Suppressor macrophage treated with lipopolysaccharide for 1 hour (primary cell): ENCODE measurements at regions not wholly inside any gene's neighbourhood (a gene's known extent, or its start where the extent isn't known, plus 50 kb on each side); places are given as distances from the start of the nearest gene placed in this dataset.

Experiments used
- DNase-seq, 3 donors: peaks; one replicate each; pipeline ENCODE4 v3.0.0-alpha.2; 2020 to 2022

GRCh38 chr9:26735160-26735559 lies 157.4 kb downstream of the CAAP1 start:
- no peak for DNase-seq

GRCh38 chr9:26729187-26729586 lies 163.4 kb downstream of the CAAP1 start:
- no peak for DNase-seq

GRCh38 chr9:26727471-26727870 lies 165.1 kb downstream of the CAAP1 start:
- no peak for DNase-seq

DNA sequence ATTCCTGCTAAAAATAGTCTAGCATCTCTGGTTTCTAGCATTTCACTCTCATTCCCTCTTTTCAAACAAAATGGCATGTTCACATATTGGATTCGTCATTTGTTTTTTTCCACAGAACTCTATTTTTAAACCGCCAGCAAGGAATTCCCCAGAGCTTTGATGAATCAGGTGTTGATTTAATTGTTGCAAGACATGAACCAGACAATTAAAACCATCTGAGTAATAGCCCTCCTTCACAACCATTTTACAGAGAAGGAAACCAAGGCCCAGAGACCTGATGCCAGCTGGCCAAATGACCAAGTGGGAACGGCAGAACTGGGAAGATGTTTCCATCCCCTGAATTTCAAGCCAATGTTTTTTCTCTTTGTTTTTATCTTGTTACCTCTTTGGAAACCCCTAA lies 167.0 kb downstream of the CAAP1 start:
- DNase-seq = no peak

DNA sequence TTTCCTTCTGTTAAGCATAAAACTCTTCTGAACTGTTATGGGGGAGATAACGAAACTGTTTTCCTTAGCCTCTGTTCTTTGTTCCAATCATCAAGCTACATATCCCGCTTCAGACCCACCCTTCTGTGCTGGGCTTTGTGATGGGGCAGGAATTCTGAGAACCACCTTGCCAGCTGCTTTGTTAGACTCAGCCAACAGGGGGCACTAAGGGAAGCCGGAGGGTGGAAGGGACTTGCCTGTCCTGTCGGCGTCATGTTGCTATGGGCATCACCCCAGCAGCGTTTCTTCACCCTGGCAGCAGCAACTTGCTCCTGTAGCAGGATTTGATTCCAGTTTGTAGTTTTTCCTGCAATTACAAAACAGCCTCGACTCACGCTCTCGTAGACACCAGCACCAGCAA lies 169.1 kb downstream of the CAAP1 start:
- DNase-seq = peak; percentile 24 to 46 (median 44)

DNA sequence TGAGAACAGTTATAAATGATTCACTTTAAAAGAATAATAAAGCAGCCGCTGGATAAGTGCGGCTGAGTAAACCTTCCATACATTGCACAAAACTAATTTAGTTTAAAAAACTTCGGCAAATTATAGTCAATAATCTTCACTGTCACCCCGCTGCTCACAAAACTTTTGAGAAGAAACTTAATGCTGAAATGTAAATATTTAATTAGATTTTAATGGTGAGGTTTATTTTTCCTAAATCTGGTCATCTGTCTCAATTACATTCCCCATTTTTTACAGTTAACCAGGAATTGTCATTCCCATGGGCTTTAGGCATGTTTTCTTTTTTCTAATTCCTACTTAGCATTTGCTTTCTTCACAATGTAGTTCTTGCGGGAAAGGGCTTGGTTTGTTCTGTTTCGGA lies 169.8 kb downstream of the CAAP1 start:
- DNase-seq = no peak

GRCh38 chr9:26710008-26710407 lies 182.6 kb downstream of the CAAP1 start:
- no peak for DNase-seq

DNA sequence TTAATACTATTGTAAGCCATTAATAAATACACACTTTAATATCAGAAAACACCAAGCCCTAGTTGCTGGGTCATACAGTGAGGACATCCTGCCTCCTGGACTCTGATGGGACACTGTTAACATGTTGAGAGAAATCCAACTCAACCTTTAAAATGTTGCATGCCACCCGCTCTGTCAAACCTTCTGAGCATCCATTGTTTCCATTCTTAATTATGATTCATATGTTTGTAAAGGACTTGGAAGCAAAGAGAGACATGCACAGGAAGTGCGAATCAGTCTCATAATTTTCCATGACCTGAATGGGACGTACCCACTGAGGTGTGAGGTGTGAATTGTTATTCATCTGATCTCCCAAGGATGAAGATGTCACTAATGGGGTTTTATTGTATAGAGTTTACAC lies 186.4 kb downstream of the CAAP1 start:
- no peak for DNase-seq

DNA sequence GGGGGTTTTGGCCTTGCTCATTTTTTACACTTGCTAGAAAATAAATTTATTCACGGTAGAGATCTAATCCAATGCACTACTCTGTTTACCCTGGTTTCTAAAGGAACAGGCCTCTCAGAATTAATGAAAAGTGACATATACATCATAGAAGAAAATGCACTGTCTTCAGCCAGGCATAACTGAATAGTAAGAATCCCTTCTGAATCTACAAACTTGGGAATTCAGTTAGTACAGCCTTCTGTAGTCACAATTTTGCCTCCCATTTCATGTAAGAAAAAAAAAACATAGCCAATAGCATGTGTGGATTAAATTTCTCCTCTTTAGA lies 197.3 kb downstream of the CAAP1 start:
- DNase-seq = no peak

DNA sequence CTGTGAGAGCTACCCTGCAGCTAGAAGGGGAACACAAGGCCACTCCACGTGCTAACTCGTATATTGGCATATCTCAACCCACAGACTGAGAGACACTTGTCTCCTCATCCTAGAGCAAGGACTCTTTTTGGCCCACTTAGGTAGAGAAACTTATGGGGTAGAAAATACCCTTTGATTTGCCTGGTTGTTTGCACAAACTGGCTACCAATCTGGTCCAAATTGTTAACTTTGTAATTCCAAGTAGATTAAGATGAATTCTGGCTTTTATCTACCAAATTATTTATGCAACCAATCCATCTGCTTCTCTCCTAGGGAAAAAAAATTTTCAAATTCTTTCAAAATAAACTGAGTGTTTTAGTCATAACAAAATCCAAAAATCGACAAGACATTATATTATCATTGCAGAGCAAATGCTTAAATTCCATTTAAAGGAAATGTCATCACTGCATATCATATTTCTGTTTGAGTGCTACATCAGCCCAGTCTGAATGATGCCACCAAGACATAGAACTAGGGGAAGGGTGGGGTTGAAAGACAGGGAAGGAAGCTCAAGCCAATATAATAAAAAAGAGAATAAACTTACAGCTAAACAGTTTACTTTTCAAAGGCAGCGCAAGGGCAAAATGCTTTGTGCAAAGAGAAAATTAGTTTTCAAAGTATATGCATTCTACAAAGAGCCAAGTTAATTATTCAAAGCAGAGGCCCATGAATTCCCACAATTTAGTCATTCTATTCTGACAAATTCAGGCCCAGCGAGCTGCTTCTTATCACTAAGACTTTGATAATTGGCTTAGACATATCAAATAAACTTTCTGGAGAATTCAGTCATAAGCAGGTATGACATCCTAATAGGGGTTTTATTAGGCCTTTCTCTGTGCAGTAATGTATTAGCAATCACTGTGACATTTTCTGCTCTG lies 198.0 kb downstream of the CAAP1 start:
- DNase-seq = no peak

GRCh38 chr9:26689041-26689440 lies 203.6 kb downstream of the CAAP1 start:
- no peak for DNase-seq

- DNase-seq = no peak
These were observed 205.2 kb downstream of the CAAP1 start for GRCh38 chr9:26687421-26687820.

DNA sequence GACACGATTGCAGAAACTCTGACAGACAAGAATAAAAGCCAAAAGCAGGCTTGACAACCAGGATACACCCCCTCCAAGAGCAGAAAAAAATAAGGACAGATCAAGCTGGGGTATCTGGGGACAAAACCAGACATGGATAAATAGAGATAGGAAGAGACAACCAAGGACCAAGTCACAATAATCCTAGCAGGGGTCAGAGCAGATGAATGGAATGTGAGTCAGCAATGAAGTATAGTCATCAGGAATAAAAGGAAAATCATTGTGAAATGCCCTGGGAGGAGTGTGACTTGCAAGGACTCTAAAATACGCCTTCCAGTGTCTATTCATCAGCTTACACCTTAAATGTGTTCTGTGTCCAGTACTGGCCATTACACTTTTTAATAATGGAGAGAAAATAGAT lies 206.8 kb downstream of the CAAP1 start:
- DNase-seq = no peak

GRCh38 chr9:26684029-26684428 lies 208.6 kb downstream of the CAAP1 start:
- DNase-seq = no peak

DNA sequence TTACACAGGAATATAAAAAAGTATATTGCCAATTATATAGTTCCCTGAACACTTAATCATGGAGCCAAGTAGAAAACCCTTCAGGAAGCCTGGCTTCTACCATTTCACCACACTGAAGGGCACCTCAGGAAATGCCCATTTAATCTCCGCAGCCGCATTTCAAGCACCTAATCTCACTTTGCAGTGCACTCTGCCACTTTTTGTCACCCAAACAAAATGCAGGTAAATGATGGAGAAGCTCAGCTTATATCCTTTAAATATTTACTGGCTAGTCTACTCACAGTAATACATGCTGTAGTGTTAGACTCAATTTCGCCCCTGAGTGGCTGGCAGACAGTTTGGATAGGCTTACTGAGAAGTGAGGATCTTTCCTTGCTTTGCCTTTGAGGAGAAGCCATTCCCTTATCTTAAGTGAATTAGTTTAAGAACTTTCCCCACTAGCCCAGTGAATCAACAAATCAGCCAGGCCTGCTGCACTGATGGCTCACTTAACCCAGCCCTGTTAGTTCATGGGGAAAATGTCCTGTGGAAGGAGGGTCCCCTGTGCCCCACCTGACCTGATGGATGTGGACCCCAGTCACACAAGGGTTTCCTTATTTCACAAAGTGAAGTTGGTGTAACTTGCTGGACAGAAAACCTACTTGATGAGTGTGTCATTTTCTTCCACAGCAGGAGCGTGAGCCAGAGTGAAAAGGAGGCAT lies 209.7 kb downstream of the CAAP1 start:
- DNase-seq = no peak

- DNase-seq = no peak
These were observed 210.6 kb downstream of the CAAP1 start for GRCh38 chr9:26682041-26682440.

DNA sequence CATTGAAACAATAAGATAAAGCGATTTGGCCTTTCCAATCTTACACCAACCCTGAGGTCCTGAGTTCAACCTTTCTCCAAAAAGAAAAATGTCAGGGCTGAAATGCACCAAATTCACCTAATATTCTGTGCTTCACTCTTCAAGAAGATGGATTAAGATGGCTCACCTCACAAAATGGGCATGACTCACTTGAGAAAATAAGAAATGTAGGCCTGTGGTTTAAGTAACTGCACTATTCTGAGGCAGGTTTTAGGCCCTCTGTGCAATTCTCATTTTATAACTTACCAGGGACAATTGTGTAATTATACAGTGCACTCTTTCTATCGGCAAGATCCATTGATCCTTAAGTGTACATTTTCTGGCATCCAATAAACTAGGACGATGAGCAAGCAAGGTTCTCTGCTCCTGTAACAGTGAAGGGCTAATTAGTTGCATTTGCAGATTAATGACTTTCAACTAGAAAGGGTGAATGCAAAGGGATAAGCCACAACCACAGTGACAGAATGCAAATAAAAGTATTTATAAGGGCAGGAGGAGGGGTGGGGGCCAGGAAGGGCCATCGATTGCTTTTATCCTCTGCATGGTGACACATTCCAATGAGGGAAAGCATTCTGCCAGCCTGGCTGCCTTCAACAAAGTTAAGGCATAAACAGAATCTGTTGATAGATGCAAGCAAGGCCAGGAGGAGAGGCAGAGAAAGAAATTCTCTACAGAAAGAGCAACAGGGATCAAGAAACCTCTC lies 214.5 kb downstream of the CAAP1 start:
- no peak for DNase-seq

DNA sequence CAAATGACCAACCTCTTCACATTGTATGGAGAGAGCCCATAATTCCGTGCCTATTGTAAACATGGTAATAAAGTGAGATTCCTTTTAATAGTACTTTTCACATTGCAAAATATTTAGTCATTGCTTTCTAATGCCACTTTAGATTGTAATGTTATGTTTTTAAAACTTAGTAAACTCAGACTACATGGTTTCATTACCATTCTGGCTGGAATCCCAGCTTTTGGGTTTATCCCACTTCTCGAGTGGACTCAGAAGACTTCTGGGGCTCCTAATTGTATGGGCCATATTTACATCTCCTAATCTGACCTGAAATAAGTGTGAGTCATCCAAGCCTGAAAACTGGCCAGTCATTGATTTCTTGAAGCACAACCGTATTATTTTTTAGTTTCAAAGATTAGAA lies 217.6 kb downstream of the CAAP1 start:
- DNase-seq = no peak

DNA sequence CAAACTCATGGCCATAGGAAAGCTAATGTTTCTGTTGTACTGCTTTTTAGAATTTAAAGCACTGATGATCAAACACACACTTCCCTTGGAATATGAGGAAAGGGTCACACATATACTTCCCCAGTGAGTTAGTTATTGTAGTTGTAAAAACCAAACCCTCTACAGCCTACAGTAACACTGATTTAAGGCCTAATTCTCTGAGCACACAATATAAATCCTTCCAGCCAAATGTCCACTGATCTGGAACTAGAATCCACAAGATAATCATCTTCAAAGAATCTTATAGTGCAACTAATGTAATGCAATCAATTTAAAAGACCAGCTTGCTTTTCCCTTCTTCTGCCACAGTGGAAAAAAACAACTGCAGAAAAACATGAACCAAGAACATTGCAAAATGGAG lies 219.3 kb downstream of the CAAP1 start:
- no peak for DNase-seq

GRCh38 chr9:26669701-26670670 lies 222.6 kb downstream of the CAAP1 start:
- DNase-seq = peak in 1 of 3 donors; percentile 2

GRCh38 chr9:26667882-26668281 lies 224.7 kb downstream of the CAAP1 start:
- DNase-seq = no peak

GRCh38 chr9:26665666-26666065 lies 226.9 kb downstream of the CAAP1 start:
- no peak for DNase-seq
